K562 (cell line): ENCODE measurements at regions not wholly inside any gene's neighbourhood (a gene's known extent, or its start where the extent isn't known, plus 50 kb on each side); places are given as distances from the start of the nearest gene placed in this dataset.

Source experiments
- ATAC-seq: fragments of 200-7000 bp; cut with Tn5 transposase; 3 replicates; pipeline ENCODE4 v1.9.1; 2020; ENCODE audit warnings: moderate library complexity
- BruUV-seq: library from RNA; stranded (reverse); fragments of 400-500 nt; replicated peaks from 2 replicates; lab custom pipeline; 2021; lab: Mats Ljungman, UMichigan
- CTCF ChIA-PET: fragments of 300-600 bp; formaldehyde crosslinking; extraction: SDS; loops from one replicate; lab custom pipeline; 2021; ENCODE audit warnings: low intra/inter-chr PET ratio; lab: Yijun Ruan, JAX
- POLR2A ChIA-PET: fragments of 300-600, 350-650 bp; sonication (Branson Sonifier 250); formaldehyde crosslinking; extraction: SDS; loops from one replicate; lab custom pipeline; 2021; ENCODE audit warnings: antibody characterized with exemption, inconsistent platforms; lab: Yijun Ruan, JAX
- DNase-seq, 4 experiments: peaks; one replicate each; pipeline versions ENCODE4 v3.0.0 to v3.0.0-alpha.2; 2011 to 2018; ENCODE audit warnings: low spot score in 3 of 4, mixed read lengths in 3 of 4; ENCODE audit errors: extremely low read depth in 1 of 4
- FAIRE-seq: peaks from 2 replicates; lab custom pipeline; 2011; peaks lifted over from hg19 to GRCh38; lab: Jason Lieb, UNC
- H2AFZ ChIP-seq: 2 replicates; pipeline ENCODE4 v1.6.0; 2011; ENCODE audit warnings: low read depth, low read length, control low read depth, inconsistent platforms
- H3K27ac ChIP-seq: fragments of 200-600 bp; 3 replicates; pipeline ENCODE4 v1.8.0; 2011; ENCODE audit warnings: low read depth, mild to moderate bottlenecking, control low read depth, inconsistent platforms, low read length, moderate library complexity, mixed read lengths; ENCODE audit errors: extremely low read depth
- H3K27me3 ChIP-seq, 2 experiments: fragments of 300-600 bp in 1 of 2; 2 replicates in 1 of 2; 3 replicates in 1 of 2; pipeline versions ENCODE4 v1.6.0 to v1.8.0; 2011; ENCODE audit warnings: inconsistent platforms in 2 of 2, low read length in 2 of 2, mild to moderate bottlenecking in 1 of 2, mixed read lengths in 1 of 2, moderate library complexity in 1 of 2; ENCODE audit not compliant: control insufficient read depth in 2 of 2, insufficient read depth in 2 of 2
- H3K36me3 ChIP-seq: fragments of 300-600 bp; 3 replicates; pipeline ENCODE4 v1.8.0; 2011; ENCODE audit warnings: mild to moderate bottlenecking, low read length, inconsistent platforms; ENCODE audit not compliant: control insufficient read depth, insufficient read depth
- H3K4me1 ChIP-seq, 2 experiments: fragments of 200-600 bp in 1 of 2; replicated peaks in 1 of 2; 2 replicates in 1 of 2; 3 replicates in 1 of 2; pipeline versions ENCODE4 v1.5.1 to v1.8.0; 2011; ENCODE audit warnings: inconsistent platforms in 2 of 2, low read length in 2 of 2, mild to moderate bottlenecking in 1 of 2, mixed read lengths in 1 of 2, moderate library complexity in 1 of 2; ENCODE audit not compliant: control insufficient read depth in 2 of 2, insufficient read depth in 2 of 2
- H3K4me2 ChIP-seq: 2 replicates; pipeline ENCODE4 v1.6.1; 2011; ENCODE audit warnings: low read length, control low read depth, inconsistent platforms, mixed read lengths; ENCODE audit not compliant: insufficient read depth
- H3K4me3 ChIP-seq: fragments of 200-600 bp; sonication (generic), shearing (Covaris generic); 2 replicates; pipeline ENCODE4 v1.5.1; 2016; ENCODE audit warnings: control low read depth, inconsistent platforms
- H3K79me2 ChIP-seq: fragments of 200-600 bp; 3 replicates; pipeline ENCODE4 v1.8.0; 2011; ENCODE audit warnings: low read length, inconsistent platforms; ENCODE audit not compliant: control insufficient read depth, insufficient read depth
- H3K9ac ChIP-seq, 2 experiments: 2 replicates each; pipeline versions ENCODE4 v1.6.0 to v1.6.1; 2011; ENCODE audit warnings: low read depth in 2 of 2, low read length in 2 of 2, control low read depth in 1 of 2, inconsistent platforms in 1 of 2, mild to moderate bottlenecking in 1 of 2, mixed read lengths in 1 of 2; ENCODE audit not compliant: insufficient read depth in 1 of 2
- H3K9me1 ChIP-seq: one replicate; pipeline ENCODE4 v1.6.0; 2011; ENCODE audit warnings: inconsistent platforms, mild to moderate bottlenecking, low read length, moderate library complexity; ENCODE audit not compliant: control insufficient read depth, insufficient read depth
- H3K9me3 ChIP-seq: replicated peaks from 2 replicates; pipeline ENCODE4 v1.5.1; 2011; ENCODE audit warnings: low read depth, low read length, inconsistent platforms; ENCODE audit not compliant: control insufficient read depth, insufficient read depth
- H4K20me1 ChIP-seq: replicated peaks from 2 replicates; pipeline ENCODE4 v1.6.1; 2011; ENCODE audit warnings: low read length, inconsistent platforms, mixed read lengths; ENCODE audit not compliant: control insufficient read depth, insufficient read depth
- BMI1 ChIP-seq: fragments of 150-350 bp; IDR thresholded peaks from 2 replicates; pipeline ENCODE4 v1.6.1; 2014; ENCODE audit warnings: low read length
- CBX5 ChIP-seq: IDR thresholded peaks from 2 replicates; pipeline ENCODE4 v1.6.1; 2014; ENCODE audit warnings: low read depth, borderline replicate concordance
- CEBPB ChIP-seq: fragments of 450-650 bp; IDR thresholded peaks from 2 replicates; pipeline ENCODE4 v1.6.1; 2016; ENCODE audit warnings: missing genetic modification characterization, missing compliant biosample characterization
- CTCF ChIP-seq, 3 experiments: IDR thresholded peaks in 2 of 3; conservative IDR thresholded peaks in 1 of 3; 2 replicates each; pipeline ENCODE4 v1.5.1; 2011 to 2012; ENCODE audit warnings: low read length in 3 of 3, mild to moderate bottlenecking in 3 of 3, control low read depth in 2 of 3, improper control_type of control experiment in 1 of 3, inconsistent platforms in 1 of 3, low read depth in 1 of 3, mixed read lengths in 1 of 3, moderate library complexity in 1 of 3; ENCODE audit not compliant: insufficient read depth in 2 of 3
- SIX5 ChIP-seq, 2 experiments: IDR thresholded peaks; 2 replicates each; pipeline ENCODE4 v1.6.1; 2011; ENCODE audit warnings: low read length in 2 of 2, borderline replicate concordance in 1 of 2, low read depth in 1 of 2, mild to moderate bottlenecking in 1 of 2, moderate library complexity in 1 of 2; ENCODE audit not compliant: insufficient read depth in 1 of 2
- WGBS: fragments of 100-300 bp; shearing (Covaris generic); methylation state at CpG from one replicate; pipeline ENCODE4 v1.1.6; 2016; ENCODE audit warnings: low coverage, mixed read lengths; ENCODE audit not compliant: insufficient coverage; ENCODE audit errors: missing lambda C conversion rate; 5-methylcytosine and 5-hydroxymethylcytosine counted together
- in situ Hi-C: fragments of 300-500 bp; cut with MboI; formaldehyde crosslinking; loops from 4 replicates; pipeline ENCODE4 v1.15.0; 2018; ENCODE audit warnings: inconsistent platforms, mixed read lengths
- intact Hi-C: fragments of 100-400 bp; cut with micrococcal nuclease; formaldehyde crosslinking; loops from 2 replicates; pipeline ENCODE4 v1.14.2; 2022
- TF ChIP-seq, protein P1 (sequence below): IDR thresholded peaks from 2 replicates; pipeline ENCODE4 v1.6.1; 2011; ENCODE audit warnings: borderline replicate concordance, low read depth, mild to moderate bottlenecking, moderate library complexity, low read length; ENCODE audit not compliant: insufficient read depth, poor library complexity, severe bottlenecking
- TF ChIP-seq, protein P2 (sequence below): fragments of 200-400 bp; formaldehyde crosslinking; IDR thresholded peaks from 2 replicates; pipeline ENCODE4 v1.6.1; 2017; ENCODE audit warnings: mild to moderate bottlenecking, low read depth, low read length, moderate library complexity
- TF ChIP-seq, protein P3 (sequence below): fragments of 250-450 bp; sonication (Bioruptor Pico); IDR thresholded peaks from 2 replicates; pipeline ENCODE4 v1.4.0; 2020; ENCODE audit warnings: mild to moderate bottlenecking, moderate library complexity

DNA sequence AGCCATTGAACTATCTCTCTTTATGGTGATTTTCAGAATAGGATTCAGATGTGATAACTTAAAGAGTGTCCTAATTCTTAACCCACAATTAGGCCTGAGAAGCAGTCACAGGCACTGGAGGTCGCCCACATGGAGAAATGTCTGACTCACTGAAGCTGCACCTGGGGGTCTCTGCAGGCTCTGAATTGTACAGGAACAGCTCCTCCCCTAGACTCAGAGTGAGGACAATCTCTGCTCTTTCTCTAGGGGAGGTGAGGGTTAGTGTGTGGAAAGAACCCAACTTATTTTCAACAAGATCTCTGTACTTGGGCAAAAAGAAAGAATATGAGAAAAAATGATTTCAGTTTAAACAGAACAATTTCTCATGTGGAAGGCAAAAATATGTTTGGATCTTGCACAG, 1124.6 kb downstream of the TMEM121 start:
- no peaks in the 10 kb centered on the region for H3K36me3 ChIP-seq
- no peaks in the 10 kb centered on the region for H4K20me1 ChIP-seq
- no peaks in the 10 kb centered on the region for H3K9me3 ChIP-seq
- H3K9me1 ChIP-seq: no peaks in the 10 kb centered on the region
- H3K4me1 ChIP-seq: no peaks in the 10 kb centered on the region
- H3K27ac ChIP-seq: no peak overlapping the region
- ATAC-seq (no peak), FAIRE-seq (no peak), DNase-seq (no peak)
- in situ Hi-C loops: no loop called here
- BruUV-seq: no TSS peak
- H3K27me3 ChIP-seq: no peaks in the 10 kb centered on the region
- no peak overlapping the region for H2AFZ ChIP-seq
- CTCF ChIA-PET: no interaction called here
- H3K79me2 ChIP-seq: no peaks in the 10 kb centered on the region
- POLR2A ChIA-PET: no interaction called here
- no peak overlapping the region for H3K9ac ChIP-seq
- H3K4me3 ChIP-seq: no peak overlapping the region
- H3K4me2 ChIP-seq: no peak overlapping the region
- 0% methylated on average over 1 of the region's 1 CpG for whole genome bisulfite sequencing
- intact Hi-C loops: no loop called here
- TF ChIP-seq, protein P1, sequence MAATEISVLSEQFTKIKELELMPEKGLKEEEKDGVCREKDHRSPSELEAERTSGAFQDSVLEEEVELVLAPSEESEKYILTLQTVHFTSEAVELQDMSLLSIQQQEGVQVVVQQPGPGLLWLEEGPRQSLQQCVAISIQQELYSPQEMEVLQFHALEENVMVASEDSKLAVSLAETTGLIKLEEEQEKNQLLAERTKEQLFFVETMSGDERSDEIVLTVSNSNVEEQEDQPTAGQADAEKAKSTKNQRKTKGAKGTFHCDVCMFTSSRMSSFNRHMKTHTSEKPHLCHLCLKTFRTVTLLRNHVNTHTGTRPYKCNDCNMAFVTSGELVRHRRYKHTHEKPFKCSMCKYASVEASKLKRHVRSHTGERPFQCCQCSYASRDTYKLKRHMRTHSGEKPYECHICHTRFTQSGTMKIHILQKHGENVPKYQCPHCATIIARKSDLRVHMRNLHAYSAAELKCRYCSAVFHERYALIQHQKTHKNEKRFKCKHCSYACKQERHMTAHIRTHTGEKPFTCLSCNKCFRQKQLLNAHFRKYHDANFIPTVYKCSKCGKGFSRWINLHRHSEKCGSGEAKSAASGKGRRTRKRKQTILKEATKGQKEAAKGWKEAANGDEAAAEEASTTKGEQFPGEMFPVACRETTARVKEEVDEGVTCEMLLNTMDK: no peak
- TF ChIP-seq CTCF (IDR thresholded peaks at IDR 0.05 in 2 of 3, conservative IDR thresholded peaks at IDR 0.05 in 1 of 3; ENCODE audit: insufficient read depth in 2 of 3, low read depth in 1 of 3, low read length in 3 of 3) (no peak), CEBPB (tag) (no peak), BMI1 (no peak), CBX5 (no peak), SIX5 (IDR thresholded peaks at IDR 0.05; ENCODE audit: borderline replicate concordance in 1 of 2, insufficient read depth in 1 of 2, low read depth in 1 of 2, low read length in 2 of 2) (no peak)
- TF ChIP-seq, protein P2, sequence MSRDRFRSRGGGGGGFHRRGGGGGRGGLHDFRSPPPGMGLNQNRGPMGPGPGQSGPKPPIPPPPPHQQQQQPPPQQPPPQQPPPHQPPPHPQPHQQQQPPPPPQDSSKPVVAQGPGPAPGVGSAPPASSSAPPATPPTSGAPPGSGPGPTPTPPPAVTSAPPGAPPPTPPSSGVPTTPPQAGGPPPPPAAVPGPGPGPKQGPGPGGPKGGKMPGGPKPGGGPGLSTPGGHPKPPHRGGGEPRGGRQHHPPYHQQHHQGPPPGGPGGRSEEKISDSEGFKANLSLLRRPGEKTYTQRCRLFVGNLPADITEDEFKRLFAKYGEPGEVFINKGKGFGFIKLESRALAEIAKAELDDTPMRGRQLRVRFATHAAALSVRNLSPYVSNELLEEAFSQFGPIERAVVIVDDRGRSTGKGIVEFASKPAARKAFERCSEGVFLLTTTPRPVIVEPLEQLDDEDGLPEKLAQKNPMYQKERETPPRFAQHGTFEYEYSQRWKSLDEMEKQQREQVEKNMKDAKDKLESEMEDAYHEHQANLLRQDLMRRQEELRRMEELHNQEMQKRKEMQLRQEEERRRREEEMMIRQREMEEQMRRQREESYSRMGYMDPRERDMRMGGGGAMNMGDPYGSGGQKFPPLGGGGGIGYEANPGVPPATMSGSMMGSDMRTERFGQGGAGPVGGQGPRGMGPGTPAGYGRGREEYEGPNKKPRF: no peak
- TF ChIP-seq, protein P3, sequence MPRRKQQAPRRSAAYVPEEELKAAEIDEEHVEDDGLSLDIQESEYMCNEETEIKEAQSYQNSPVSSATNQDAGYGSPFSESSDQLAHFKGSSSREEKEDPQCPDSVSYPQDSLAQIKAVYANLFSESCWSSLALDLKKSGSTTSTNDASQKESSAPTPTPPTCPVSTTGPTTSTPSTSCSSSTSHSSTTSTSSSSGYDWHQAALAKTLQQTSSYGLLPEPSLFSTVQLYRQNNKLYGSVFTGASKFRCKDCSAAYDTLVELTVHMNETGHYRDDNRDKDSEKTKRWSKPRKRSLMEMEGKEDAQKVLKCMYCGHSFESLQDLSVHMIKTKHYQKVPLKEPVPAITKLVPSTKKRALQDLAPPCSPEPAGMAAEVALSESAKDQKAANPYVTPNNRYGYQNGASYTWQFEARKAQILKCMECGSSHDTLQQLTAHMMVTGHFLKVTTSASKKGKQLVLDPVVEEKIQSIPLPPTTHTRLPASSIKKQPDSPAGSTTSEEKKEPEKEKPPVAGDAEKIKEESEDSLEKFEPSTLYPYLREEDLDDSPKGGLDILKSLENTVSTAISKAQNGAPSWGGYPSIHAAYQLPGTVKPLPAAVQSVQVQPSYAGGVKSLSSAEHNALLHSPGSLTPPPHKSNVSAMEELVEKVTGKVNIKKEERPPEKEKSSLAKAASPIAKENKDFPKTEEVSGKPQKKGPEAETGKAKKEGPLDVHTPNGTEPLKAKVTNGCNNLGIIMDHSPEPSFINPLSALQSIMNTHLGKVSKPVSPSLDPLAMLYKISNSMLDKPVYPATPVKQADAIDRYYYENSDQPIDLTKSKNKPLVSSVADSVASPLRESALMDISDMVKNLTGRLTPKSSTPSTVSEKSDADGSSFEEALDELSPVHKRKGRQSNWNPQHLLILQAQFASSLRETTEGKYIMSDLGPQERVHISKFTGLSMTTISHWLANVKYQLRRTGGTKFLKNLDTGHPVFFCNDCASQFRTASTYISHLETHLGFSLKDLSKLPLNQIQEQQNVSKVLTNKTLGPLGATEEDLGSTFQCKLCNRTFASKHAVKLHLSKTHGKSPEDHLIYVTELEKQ: no peak
